HFF-Myc (cell line): ENCODE measurements at regions not wholly inside any gene's neighbourhood (a gene's known extent, or its start where the extent isn't known, plus 50 kb on each side); places are given as distances from the start of the nearest gene placed in this dataset.

Experiments used
- DNase-seq: peaks from one replicate; pipeline ENCODE4 v3.0.0-alpha.2; 2011; ENCODE audit warnings: low read depth; ENCODE audit errors: extremely low read depth
- H3K4me3 ChIP-seq: replicated peaks from 2 replicates; pipeline ENCODE4 v1.5.1; 2011; ENCODE audit warnings: low read depth, mild to moderate bottlenecking, control low read depth, low read length
- TF ChIP-seq, protein P1 (sequence below): IDR thresholded peaks from 2 replicates; pipeline ENCODE4 v1.5.1; 2012; ENCODE audit warnings: mild to moderate bottlenecking, low read depth, low read length, control low read depth; ENCODE audit errors: missing control alignments

DNA sequence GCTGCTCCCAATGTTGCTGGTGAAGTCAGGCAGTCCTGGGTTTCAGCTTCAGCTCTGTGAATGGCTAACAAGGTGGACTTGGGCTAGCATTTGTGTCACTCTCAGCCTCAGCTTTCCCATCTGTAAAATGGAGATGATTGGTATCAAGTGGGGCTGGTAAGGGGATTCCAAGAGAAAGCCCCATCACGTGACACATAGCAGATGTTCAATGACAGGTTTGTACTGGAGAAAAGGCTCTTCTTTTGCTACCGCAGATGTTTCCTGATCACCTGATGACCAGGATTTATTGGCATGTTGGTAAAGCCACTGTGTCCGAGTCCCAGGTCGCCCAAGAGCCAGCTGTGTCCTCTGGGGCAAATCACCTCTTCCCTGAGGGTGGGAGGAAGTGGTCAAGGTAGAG, 335.0 kb downstream of the MATN1 start:
- H3K4me3 ChIP-seq, result no peak overlapping the region
- TF ChIP-seq, protein P1, sequence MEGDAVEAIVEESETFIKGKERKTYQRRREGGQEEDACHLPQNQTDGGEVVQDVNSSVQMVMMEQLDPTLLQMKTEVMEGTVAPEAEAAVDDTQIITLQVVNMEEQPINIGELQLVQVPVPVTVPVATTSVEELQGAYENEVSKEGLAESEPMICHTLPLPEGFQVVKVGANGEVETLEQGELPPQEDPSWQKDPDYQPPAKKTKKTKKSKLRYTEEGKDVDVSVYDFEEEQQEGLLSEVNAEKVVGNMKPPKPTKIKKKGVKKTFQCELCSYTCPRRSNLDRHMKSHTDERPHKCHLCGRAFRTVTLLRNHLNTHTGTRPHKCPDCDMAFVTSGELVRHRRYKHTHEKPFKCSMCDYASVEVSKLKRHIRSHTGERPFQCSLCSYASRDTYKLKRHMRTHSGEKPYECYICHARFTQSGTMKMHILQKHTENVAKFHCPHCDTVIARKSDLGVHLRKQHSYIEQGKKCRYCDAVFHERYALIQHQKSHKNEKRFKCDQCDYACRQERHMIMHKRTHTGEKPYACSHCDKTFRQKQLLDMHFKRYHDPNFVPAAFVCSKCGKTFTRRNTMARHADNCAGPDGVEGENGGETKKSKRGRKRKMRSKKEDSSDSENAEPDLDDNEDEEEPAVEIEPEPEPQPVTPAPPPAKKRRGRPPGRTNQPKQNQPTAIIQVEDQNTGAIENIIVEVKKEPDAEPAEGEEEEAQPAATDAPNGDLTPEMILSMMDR, result no peak
- DNase-seq, result no peak

DNA sequence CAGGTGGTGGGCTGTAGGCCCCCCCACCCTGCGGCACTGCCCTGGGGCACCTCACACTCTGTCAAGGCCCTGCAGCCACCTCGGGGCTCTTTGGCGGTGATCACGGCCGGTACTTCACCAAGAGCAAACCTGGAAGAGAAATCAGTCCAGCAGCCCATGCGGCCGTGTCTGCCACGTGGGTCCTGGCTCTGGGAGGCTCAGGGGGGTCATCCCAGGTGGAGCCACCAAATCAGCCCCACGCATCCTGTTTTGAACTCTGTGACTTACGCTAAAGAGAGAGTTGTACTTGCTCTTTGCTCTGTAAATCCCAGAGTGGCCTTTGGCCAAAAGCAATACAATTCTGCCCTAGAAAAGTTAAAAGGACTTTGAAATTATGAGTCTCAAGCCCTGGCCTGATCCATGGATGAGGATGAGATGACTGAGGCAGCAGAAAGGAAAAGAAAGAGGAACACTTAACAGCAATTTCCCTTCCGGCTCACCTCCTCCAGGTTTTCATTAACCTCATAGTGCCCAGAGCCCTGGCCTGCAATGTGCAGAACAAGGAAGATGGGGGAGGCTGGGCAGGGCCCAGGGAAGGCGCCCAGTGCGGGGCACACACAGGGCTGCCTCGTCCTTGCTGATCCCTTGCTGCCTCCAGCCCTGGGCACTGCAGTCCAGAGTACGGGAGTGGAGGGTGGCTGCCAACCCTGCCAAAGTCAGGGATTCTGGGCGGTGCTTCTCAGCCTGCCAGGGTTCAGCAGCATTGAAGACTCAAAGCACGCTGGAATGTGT, 337.0 kb downstream of the MATN1 start:
- TF ChIP-seq, protein P1, result no peak
- no peak overlapping the region for H3K4me3 ChIP-seq
- no peak for DNase-seq

DNA sequence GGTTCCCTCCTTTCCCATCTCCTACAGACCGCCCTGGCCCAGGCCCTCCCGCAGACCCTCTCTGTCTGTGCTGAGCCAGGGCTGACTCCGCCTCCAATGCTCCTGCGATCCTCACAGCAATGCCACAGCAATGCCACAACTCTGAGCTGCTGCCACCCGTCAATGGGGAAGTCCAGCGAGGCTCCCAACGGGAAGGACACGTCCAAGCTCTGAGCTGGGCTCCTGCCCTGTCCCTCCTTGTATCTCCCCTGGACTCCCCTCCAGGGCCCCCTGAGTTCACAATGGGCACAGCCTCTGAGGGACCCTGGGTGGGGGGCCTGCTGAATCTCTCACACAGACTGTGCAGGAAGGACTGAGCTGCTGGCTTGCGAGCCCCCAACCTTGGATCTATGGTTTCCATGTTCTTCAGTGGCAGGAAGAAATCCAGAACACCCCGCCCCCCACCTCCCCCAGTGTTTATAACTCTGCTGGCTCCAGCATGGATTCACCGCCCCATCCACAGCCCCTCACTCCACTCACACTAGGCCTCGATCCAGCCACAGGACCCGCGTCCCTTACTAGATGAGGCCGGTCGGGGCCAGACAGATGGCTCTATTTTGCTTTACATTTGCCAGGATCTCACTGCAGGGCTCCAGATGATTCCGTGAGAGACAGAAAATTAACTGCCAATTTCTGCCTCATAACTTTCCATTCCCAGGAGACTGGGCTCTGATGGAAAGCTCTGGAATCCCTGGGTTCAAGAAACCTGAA, 338.0 kb downstream of the MATN1 start:
- no peak for DNase-seq
- TF ChIP-seq, protein P1, result no peak

GRCh38 chr1:30384286-30385245, 338.8 kb downstream of the MATN1 start:
- no peak for DNase-seq
- TF ChIP-seq, protein P1, result no peak
- no peak overlapping the region for H3K4me3 ChIP-seq

More for the DNA sequence above, 338.0 kb downstream of the MATN1 start:
- H3K4me3 ChIP-seq, result no peak overlapping the region

GRCh38 chr1:30383221-30383711, 340.1 kb downstream of the MATN1 start:
- no peak for DNase-seq
- TF ChIP-seq, protein P1, result no peak
- H3K4me3 ChIP-seq, result no peak overlapping the region

GRCh38 chr1:30382496-30382895, 340.9 kb downstream of the MATN1 start:
- H3K4me3 ChIP-seq, result no peak overlapping the region
- TF ChIP-seq, protein P1, result no peak
- no peak for DNase-seq
